ENCODE measurements at regions not wholly inside any gene's neighbourhood (a gene's known extent, or its start where the extent isn't known, plus 50 kb on each side); places are given as distances from the start of the nearest gene placed in this dataset.
A peak's percentile ranks its signal among the peaks of the same experiment; 100 is the strongest.
"Not testable (repeated sequence)": the region's sequence is repeated elsewhere in the genome, so short reads cannot be mapped to it uniquely, and the experiment has no call there.

DNA sequence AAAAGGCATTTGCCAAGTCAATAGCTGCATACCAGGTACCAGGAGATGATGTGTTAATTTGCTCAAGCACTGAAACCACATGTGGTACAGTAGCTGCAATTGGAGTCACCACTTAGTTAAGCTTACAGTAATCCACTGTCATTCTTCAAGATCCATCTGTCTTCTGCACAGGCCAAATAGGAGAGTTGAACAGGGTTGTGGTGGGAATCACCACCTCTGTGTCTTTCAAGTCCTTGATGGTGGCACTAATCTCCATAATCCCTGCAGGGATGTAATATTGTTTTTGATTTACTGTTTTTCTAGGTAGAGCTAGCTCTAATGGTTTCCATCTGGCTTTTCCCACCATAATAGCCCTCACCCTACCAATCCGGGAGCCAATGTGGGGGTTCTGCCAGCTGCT lies 91.9 kb downstream of the FCRL5 start:
- Histone ChIP-seq H3K27me3 (no peaks in the 10 kb centered on the region), H3K4me3 (no peak overlapping the region), H3K36me3 (no peaks in the 10 kb centered on the region), H3K9me3 (no peaks in the 10 kb centered on the region), H3K4me1 (no peaks in the 10 kb centered on the region), H3K27ac (replicated peaks in 1 of 4) (no peak overlapping the region)
- DNase-seq (ENCODE audit: extremely low spot score): no peak
- WGBS: 73% methylated on average over 1 of the region's 1 CpG
- TF ChIP-seq POLR2AphosphoS5 (IDR thresholded peaks at IDR 0.05) (no peak), EP300 (IDR thresholded peaks at IDR 0.05) (no peak), CTCF (IDR thresholded peaks at IDR 0.05) (no peak), POLR2A (IDR thresholded peaks at IDR 0.05; ENCODE audit: low read depth) (no peak)
- intact Hi-C loops (cut with DNase I): no loop called here

GRCh38 chr1:157457279-157457678 lies 95.0 kb downstream of the FCRL5 start:
- Histone ChIP-seq H3K9me3 (no peaks in the 10 kb centered on the region), H3K27ac (replicated peaks in 1 of 4) (no peak overlapping the region), H3K27me3 (no peaks in the 10 kb centered on the region), H3K36me3 (no peaks in the 10 kb centered on the region), H3K4me3 (no peak overlapping the region), H3K4me1 (no peaks in the 10 kb centered on the region)
- DNase-seq (ENCODE audit: extremely low spot score): no peak
- intact Hi-C loops (cut with DNase I): no loop called here
- TF ChIP-seq POLR2AphosphoS5 (IDR thresholded peaks at IDR 0.05) (no peak), EP300 (IDR thresholded peaks at IDR 0.05) (no peak), POLR2A (IDR thresholded peaks at IDR 0.05; ENCODE audit: low read depth) (no peak), CTCF (IDR thresholded peaks at IDR 0.05) (no peak)
- 79% methylated on average over 3 of the region's 3 CpGs for WGBS

DNA sequence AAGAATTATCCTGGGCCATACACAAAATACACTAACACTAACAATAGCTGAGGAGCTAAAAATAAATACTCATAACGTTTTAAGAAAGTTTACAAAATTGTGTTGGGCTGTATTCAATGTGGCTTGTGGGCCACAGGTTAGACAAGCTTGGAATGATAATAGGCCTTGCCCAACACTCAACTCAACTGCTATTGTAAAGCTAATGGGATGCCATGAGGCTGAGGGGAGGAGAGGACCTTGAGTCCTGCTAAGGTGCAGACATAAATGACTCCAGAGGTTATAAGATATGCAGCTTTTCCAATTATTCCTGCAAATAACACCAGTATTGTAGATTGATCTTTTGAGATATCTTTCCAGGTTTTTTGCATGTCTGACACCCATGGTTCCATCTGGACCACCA lies 97.0 kb downstream of the FCRL5 start:
- H3K27me3 ChIP-seq: no peaks in the 10 kb centered on the region
- H3K4me1 ChIP-seq: no peaks in the 10 kb centered on the region
- TF ChIP-seq POLR2AphosphoS5 (IDR thresholded peaks at IDR 0.05) (no peak), CTCF (IDR thresholded peaks at IDR 0.05) (no peak), EP300 (IDR thresholded peaks at IDR 0.05) (no peak), POLR2A (IDR thresholded peaks at IDR 0.05; ENCODE audit: low read depth) (no peak)
- no peaks in the 10 kb centered on the region for H3K36me3 ChIP-seq
- no peak overlapping the region for H3K4me3 ChIP-seq
- no peak for DNase-seq (ENCODE audit: extremely low spot score)
- intact Hi-C loops (cut with DNase I): no loop called here
- no peak overlapping the region for H3K27ac ChIP-seq (replicated peaks in 1 of 4)
- H3K9me3 ChIP-seq: no peaks in the 10 kb centered on the region
- WGBS: 29% methylated on average over 1 of the region's 1 CpG

DNA sequence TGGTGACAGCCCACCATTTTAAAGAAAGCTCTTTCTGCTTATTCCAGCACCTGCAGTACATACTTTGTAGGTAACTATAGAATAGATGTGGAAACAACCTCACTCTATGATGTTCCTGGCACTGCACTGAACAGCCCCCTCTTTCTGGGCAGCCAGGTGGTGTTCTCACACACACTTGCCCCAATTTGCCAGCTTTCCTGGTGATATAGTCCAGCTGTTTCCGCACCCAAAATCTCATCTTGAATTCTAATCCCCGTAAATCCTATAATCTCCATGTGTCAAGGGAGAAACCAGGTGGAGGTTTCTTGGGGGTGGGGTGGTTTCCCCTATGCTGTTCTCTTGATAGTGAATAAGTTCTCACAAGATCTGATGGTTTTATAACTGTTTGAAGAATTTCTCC lies 102.2 kb downstream of the FCRL5 start:
- DNase-seq (ENCODE audit: extremely low spot score): peak; percentile 50
- Histone ChIP-seq H3K4me3 (no peak overlapping the region), H3K27me3 (no peaks in the 10 kb centered on the region), H3K27ac (replicated peaks in 1 of 4) (no peak overlapping the region), H3K9me3 (no peaks in the 10 kb centered on the region), H3K4me1 (no peaks in the 10 kb centered on the region), H3K36me3 (no peaks in the 10 kb centered on the region)
- intact Hi-C loops (cut with DNase I): no loop called here
- TF ChIP-seq EP300 (IDR thresholded peaks at IDR 0.05) (no peak), POLR2A (IDR thresholded peaks at IDR 0.05; ENCODE audit: low read depth) (no peak), CTCF (IDR thresholded peaks at IDR 0.05) (no peak), POLR2AphosphoS5 (IDR thresholded peaks at IDR 0.05) (no peak)
- 93% methylated on average over 2 of the region's 2 CpGs for WGBS

- H3K4me3 ChIP-seq: no peak overlapping the region
- no peaks in the 10 kb centered on the region for H3K27me3 ChIP-seq
- H3K27ac ChIP-seq (replicated peaks in 1 of 4): no peak overlapping the region
- no peaks in the 10 kb centered on the region for H3K4me1 ChIP-seq
- no peaks in the 10 kb centered on the region for H3K9me3 ChIP-seq
- intact Hi-C loops (cut with DNase I): no loop called here
- TF ChIP-seq POLR2A (IDR thresholded peaks at IDR 0.05; ENCODE audit: low read depth) (no peak), EP300 (IDR thresholded peaks at IDR 0.05) (no peak), CTCF (IDR thresholded peaks at IDR 0.05) (no peak), POLR2AphosphoS5 (IDR thresholded peaks at IDR 0.05) (no peak)
- no peaks in the 10 kb centered on the region for H3K36me3 ChIP-seq
- no peak for DNase-seq (ENCODE audit: extremely low spot score)
These were observed 103.7 kb downstream of the FCRL5 start for GRCh38 chr1:157448636-157449035.

DNA sequence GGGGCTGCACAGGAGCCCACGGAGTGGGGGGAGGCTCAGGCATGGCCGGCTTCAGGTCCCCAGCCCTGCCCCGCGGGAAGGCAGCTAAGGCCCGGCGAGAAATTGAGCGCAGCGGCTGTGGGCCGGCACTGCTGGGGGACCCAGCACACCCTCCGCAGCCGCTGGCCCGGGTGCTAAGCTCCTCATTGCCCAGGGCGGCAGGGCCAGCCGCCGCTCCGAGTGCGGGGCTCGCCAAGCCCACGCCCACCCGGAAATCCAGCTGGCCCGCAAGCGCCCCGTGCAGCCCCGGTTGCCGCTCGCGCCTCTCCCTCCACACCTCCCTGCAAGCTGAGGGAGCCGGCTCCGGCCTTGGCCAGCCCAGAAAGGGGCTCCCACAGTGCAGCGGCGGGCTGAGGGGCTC lies 106.0 kb downstream of the FCRL5 start:
- intact Hi-C loops (cut with DNase I); H3K36me3 ChIP-seq; DNase-seq (ENCODE audit: extremely low spot score); H3K4me3 ChIP-seq; H3K27me3 ChIP-seq; H3K4me1 ChIP-seq; H3K9me3 ChIP-seq; H3K27ac ChIP-seq (replicated peaks in 1 of 4): not testable (repeated sequence)
- WGBS: 93% methylated on average over 15 of the region's 31 CpGs

GRCh38 chr1:157445616-157446140 lies 106.6 kb downstream of the FCRL5 start:
- H3K9me3 ChIP-seq; intact Hi-C loops (cut with DNase I); H3K36me3 ChIP-seq; H3K4me3 ChIP-seq; H3K4me1 ChIP-seq; H3K27me3 ChIP-seq; DNase-seq (ENCODE audit: extremely low spot score); H3K27ac ChIP-seq (replicated peaks in 1 of 4): not testable (repeated sequence)
- WGBS: 94% methylated on average over 13 of the region's 15 CpGs
